Gastroesophageal sphincter (tissue), 4 donors: ENCODE measurements at regions not wholly inside any gene's neighbourhood (a gene's known extent, or its start where the extent isn't known, plus 50 kb on each side); places are given as distances from the start of the nearest gene placed in this dataset.
A peak's percentile ranks its signal among the peaks of the same experiment; 100 is the strongest.

Experiments
- ATAC-seq: fragments of 150-250 bp; one replicate; pipeline ENCODE4 v1.9.1; 2016; ENCODE audit warnings: mild to moderate bottlenecking, moderate library complexity
- H3K27ac ChIP-seq, 4 donors: fragments of 200-600 bp; sonication (generic) in 3 of 4; 1 replicate in 3 of 4; 2 replicates in 1 of 4; pipeline ENCODE4 v1.5.1; 2016 to 2019
- H3K27me3 ChIP-seq: fragments of 200-600 bp; sonication (generic); one replicate; pipeline ENCODE4 v1.5.1; 2019
- H3K36me3 ChIP-seq, 2 donors: fragments of 200-600 bp; sonication (generic); one replicate each; pipeline ENCODE4 v1.5.1; 2019; ENCODE audit warnings: control low read depth in 1 of 2
- H3K4me1 ChIP-seq, 3 donors: fragments of 200-600 bp; sonication (generic); 1 replicate in 2 of 3; 2 replicates in 1 of 3; pipeline ENCODE4 v1.5.1; 2016 to 2019; ENCODE audit warnings: control low read depth in 2 of 3
- H3K4me3 ChIP-seq, 2 donors: fragments of 200-600 bp; sonication (generic); one replicate each; pipeline ENCODE4 v1.5.1; 2019; ENCODE audit warnings: mild to moderate bottlenecking in 1 of 2, moderate library complexity in 1 of 2
- H3K9me3 ChIP-seq, 3 donors: fragments of 200-600 bp; sonication (generic); one replicate each; pipeline ENCODE4 v1.5.1; 2017 to 2019; ENCODE audit warnings: control low read depth in 2 of 3
- EP300 ChIP-seq: sonication (generic); formaldehyde crosslinking; IDR thresholded peaks from one replicate; pipeline ENCODE4 v1.6.1; 2017; ENCODE audit warnings: antibody characterized with exemption, mild to moderate bottlenecking
- POLR2A ChIP-seq, 2 donors: fragments of 450-650 bp; IDR thresholded peaks; one replicate each; pipeline ENCODE4 v1.6.1; 2017; ENCODE audit warnings: antibody characterized with exemption in 2 of 2, mild to moderate bottlenecking in 2 of 2, moderate library complexity in 1 of 2
- POLR2AphosphoS5 ChIP-seq: sonication (generic); formaldehyde crosslinking; IDR thresholded peaks from one replicate; pipeline ENCODE4 v1.6.1; 2017; ENCODE audit warnings: antibody characterized with exemption
- WGBS, 2 donors: methylation state at CpG; one replicate each; pipeline ENCODE4 v1.1.5; 2018; ENCODE audit warnings: low coverage in 1 of 2; 5-methylcytosine and 5-hydroxymethylcytosine counted together
- TF ChIP-seq, protein P1 (sequence below), 4 experiments: fragments of 200-600 bp in 2 of 4; fragments of 450-650 bp in 2 of 4; sonication (generic) in 1 of 4; IDR thresholded peaks; one replicate each; pipeline ENCODE4 v1.5.1; 2017 to 2019; ENCODE audit warnings: antibody characterized with exemption in 4 of 4, mild to moderate bottlenecking in 2 of 4, moderate library complexity in 2 of 4

DNA sequence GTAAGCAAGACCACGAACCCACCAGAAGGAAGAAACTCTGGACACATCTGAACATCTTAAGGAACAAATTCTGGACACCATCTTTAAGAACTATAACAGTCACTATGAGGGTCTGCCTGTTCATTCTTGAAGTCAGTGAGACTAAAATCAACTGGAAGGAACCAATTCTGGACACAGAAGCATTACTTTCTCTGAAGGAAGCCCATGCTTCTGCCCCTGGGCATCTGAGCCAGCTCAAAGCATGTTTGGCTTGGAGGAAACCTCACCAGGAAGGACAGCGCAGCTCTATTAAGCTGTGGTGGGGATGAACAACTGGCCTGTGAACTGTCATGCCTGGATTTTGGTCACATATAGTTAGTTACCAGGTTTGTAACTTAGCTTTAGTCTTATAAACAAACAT is 132.4 kb upstream of the GDF10 start:
- H3K36me3 ChIP-seq = no peaks in the 10 kb centered on the region
- TF ChIP-seq EP300 (no peak), POLR2A (IDR thresholded peaks at IDR 0.05) (no peak), POLR2AphosphoS5 (no peak)
- TF ChIP-seq, protein P1, sequence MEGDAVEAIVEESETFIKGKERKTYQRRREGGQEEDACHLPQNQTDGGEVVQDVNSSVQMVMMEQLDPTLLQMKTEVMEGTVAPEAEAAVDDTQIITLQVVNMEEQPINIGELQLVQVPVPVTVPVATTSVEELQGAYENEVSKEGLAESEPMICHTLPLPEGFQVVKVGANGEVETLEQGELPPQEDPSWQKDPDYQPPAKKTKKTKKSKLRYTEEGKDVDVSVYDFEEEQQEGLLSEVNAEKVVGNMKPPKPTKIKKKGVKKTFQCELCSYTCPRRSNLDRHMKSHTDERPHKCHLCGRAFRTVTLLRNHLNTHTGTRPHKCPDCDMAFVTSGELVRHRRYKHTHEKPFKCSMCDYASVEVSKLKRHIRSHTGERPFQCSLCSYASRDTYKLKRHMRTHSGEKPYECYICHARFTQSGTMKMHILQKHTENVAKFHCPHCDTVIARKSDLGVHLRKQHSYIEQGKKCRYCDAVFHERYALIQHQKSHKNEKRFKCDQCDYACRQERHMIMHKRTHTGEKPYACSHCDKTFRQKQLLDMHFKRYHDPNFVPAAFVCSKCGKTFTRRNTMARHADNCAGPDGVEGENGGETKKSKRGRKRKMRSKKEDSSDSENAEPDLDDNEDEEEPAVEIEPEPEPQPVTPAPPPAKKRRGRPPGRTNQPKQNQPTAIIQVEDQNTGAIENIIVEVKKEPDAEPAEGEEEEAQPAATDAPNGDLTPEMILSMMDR (IDR thresholded peaks at IDR 0.05) = no peak
- no peak for ATAC-seq
- peaks cover 0 to 30% (median 11%) of the 10 kb centered on the region in 3 donors for H3K4me1 ChIP-seq
- H3K27me3 ChIP-seq = no peaks in the 10 kb centered on the region
- no peak overlapping the region for H3K4me3 ChIP-seq
- WGBS, 2 donors = 73% methylated on average over 2 of the region's 2 CpGs; no CpG with 5 or more reads in 1 of the 2 donors
- no peaks in the 10 kb centered on the region for H3K9me3 ChIP-seq
- H3K27ac ChIP-seq = peak overlapping the region in 3 of 4 donors; percentile 37 to 66 (median 50)

DNA sequence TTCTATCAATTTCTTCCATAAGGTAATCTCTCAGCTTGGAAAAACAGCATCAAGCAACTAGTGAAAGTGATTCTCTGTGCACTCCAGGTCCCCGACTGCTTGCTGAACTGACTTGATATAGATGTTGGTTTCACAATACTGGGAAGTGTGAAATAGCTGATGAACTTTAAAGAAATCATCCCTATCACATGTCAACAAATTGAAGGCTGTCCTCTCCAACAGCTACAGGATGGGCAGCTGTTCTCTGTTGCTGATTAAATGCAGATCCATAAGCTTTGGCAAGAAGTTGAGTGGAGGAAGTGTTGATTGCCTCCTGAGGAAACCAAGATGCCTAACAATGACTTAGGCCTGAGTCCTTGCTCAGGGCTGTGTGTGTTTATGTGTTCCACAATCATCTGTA is 130.4 kb upstream of the GDF10 start:
- ATAC-seq = no peak
- 57 to 60% methylated on average over 1 of the region's 1 CpG for WGBS, 2 donors
- TF ChIP-seq, protein P1 (IDR thresholded peaks at IDR 0.05) = no peak
- TF ChIP-seq POLR2AphosphoS5 = no peak
- TF ChIP-seq POLR2A (IDR thresholded peaks at IDR 0.05) = no peak
- no peak for TF ChIP-seq EP300

DNA sequence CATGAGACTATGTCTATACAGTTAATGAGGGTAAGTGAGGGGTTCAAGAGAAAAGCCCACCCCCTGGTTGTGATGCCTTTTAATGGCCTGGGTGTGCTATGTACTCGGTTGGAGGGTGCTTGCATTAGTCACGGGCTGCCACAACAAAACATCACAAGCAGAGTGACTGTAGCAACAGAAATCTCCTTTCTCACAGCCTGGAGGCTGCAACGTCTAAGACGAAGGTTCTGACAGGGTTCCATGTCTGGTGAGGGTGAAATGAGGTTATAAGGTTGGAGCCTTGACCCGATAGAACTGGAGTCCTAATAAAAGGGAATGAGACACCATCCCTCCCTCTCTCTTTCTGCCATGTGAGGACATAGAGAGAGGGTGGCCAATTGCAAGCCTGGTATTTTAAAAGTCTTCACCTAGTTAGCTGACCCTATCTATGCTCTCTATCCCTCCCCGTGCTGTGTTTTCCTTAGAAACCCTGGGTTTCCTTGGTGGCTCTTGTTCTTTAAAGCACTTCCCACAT is 126.0 kb upstream of the GDF10 start:
- H3K4me3 ChIP-seq = no peak overlapping the region
- H3K9me3 ChIP-seq = no peaks in the 10 kb centered on the region
- ATAC-seq = no peak
- 60 to 69% methylated on average over 2 to 3 of the region's 6 CpGs for WGBS, 2 donors
- H3K4me1 ChIP-seq = no peaks in the 10 kb centered on the region
- no peak overlapping the region for H3K27ac ChIP-seq
- no peaks in the 10 kb centered on the region for H3K27me3 ChIP-seq
- no peak for TF ChIP-seq POLR2AphosphoS5
- TF ChIP-seq, protein P1 (IDR thresholded peaks at IDR 0.05) = no peak
- no peak for TF ChIP-seq POLR2A (IDR thresholded peaks at IDR 0.05)
- no peak for TF ChIP-seq EP300
- H3K36me3 ChIP-seq = no peaks in the 10 kb centered on the region

More for the DNA sequence above, 130.4 kb upstream of the GDF10 start:
- peaks cover 0 to 25% (median 11%) of the 10 kb centered on the region in 3 donors for H3K4me1 ChIP-seq
- H3K9me3 ChIP-seq = no peaks in the 10 kb centered on the region
- H3K27me3 ChIP-seq = no peaks in the 10 kb centered on the region
- H3K36me3 ChIP-seq = no peaks in the 10 kb centered on the region
- no peak overlapping the region for H3K4me3 ChIP-seq
- no peak overlapping the region for H3K27ac ChIP-seq

DNA sequence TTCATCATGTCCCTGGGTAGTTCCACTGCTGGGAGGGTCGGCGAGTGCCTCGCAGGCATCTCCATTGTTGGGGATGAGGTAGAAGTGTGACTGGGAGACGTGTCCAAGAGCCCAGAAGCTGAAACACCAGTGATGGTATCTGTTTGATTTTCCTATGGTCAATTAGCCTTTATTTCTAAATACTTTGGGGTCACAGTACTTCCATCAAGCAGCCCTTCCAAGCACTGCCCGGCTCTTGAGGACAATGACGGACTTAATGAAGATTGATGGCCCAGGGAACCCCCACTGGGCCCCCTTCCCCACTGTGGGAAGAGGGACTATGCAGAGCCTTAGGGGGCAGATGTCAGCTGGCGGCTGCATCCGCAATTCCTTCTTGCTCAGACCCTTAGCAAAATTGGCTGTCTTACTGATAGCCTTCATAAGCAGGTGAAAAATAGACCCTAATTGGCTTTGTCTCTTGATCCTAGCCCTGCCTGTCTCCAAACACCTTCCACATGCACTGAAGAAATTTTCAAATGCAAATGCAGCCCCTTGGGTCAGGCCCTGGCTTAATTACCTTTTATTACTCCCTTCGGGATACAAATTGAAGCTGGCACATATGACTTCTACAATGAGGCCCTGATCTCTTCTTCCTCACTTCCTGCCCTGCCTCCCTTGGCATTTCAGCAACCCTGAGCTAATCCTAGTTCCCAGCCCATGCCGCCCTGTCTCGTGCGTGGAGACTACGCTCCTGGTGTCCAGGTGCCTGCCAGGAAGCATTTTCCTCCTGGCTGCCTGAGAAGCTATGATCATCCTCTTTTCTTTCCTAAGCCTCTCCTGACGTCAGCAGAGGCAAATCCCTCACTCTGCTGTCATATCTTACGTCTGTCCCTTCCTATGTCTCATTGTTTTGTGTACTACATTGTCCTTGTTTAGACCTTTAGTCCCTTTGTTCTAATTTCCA is 124.5 kb upstream of the GDF10 start:
- Histone ChIP-seq H3K9me3 (no peaks in the 10 kb centered on the region), H3K4me3 (no peak overlapping the region), H3K36me3 (no peaks in the 10 kb centered on the region), H3K27ac (no peak overlapping the region), H3K4me1 (no peaks in the 10 kb centered on the region), H3K27me3 (no peaks in the 10 kb centered on the region)
- ATAC-seq = no peak
- no peak for TF ChIP-seq POLR2AphosphoS5
- WGBS, 2 donors = 67 to 80% methylated on average over 8 to 9 of the region's 15 CpGs

DNA sequence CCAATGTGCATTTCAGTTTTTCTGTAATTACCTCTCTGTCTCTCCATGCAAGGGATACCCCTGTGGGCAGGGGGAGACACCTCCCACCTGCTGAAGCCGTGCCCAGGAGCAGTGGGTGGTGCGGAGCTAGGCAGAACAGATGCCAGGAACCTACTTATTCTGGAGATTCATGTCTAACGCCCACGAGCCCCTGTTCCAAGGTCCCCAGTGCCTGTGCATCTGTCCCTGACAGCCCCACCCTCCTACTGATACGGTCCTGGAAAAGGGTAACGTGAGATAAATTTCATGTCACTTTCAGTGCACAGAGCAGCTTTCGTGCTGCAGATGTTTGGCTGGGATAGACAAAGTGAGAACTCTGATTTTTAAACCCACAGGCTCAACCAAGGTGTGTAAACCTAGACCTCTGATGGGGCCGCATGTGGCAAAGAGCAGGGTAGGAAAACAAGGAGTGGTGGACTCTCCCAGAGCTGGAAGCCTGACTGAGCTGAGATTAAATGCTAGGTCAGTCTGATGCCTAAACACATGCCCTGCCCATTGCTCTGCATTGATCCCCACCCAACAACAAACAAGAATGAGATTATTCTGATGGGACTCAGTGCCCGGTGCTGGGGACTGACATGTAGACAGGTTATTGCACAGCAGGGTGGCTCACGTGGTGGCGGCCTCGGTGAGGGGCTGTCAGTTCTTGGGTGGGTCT is 123.6 kb upstream of the GDF10 start:
- no peaks in the 10 kb centered on the region for H3K9me3 ChIP-seq
- H3K27me3 ChIP-seq = no peaks in the 10 kb centered on the region
- no peak overlapping the region for H3K4me3 ChIP-seq
- H3K4me1 ChIP-seq = no peaks in the 10 kb centered on the region
- TF ChIP-seq, protein P1 (IDR thresholded peaks at IDR 0.05) = no peak
- no peak for TF ChIP-seq POLR2A (IDR thresholded peaks at IDR 0.05)
- no peak for TF ChIP-seq EP300
- TF ChIP-seq POLR2AphosphoS5 = no peak
- H3K27ac ChIP-seq = no peak overlapping the region
- 26 to 96% methylated on average over 5 of the region's 12 CpGs for WGBS, 2 donors
- ATAC-seq = no peak
- no peaks in the 10 kb centered on the region for H3K36me3 ChIP-seq
